Psoas muscle (tissue), 7 donors: ENCODE measurements at regions not wholly inside any gene's neighbourhood (a gene's known extent, or its start where the extent isn't known, plus 50 kb on each side); places are given as distances from the start of the nearest gene placed in this dataset.

ENCODE experiments used
- ATAC-seq, 4 donors: fragments of 200-7000 bp; cut with Tn5 transposase; one replicate each; pipeline ENCODE4 v1.9.1; 2020; ENCODE audit warnings: moderate library complexity in 3 of 4, mild to moderate bottlenecking in 2 of 4
- DNase-seq, 2 donors: peaks; one replicate each; pipeline ENCODE4 v3.0.0-alpha.2; 2020
- H3K27ac ChIP-seq: fragments of 200-600 bp; one replicate; pipeline ENCODE4 v1.8.0; 2022
- H3K27me3 ChIP-seq, 3 donors: fragments of 200-600 bp in 1 of 3; one replicate each; pipeline versions ENCODE4 v1.6.1 to v1.8.0; 2013 to 2022; ENCODE audit warnings: low read length in 2 of 3, mild to moderate bottlenecking in 2 of 3, moderate library complexity in 1 of 3; ENCODE audit not compliant: insufficient read depth in 3 of 3
- H3K36me3 ChIP-seq, 2 donors: fragments of 200-600 bp in 1 of 2; one replicate each; pipeline versions ENCODE4 v1.6.1 to v1.8.0; 2013 to 2022; ENCODE audit warnings: low read depth in 1 of 2, mild to moderate bottlenecking in 1 of 2, moderate library complexity in 1 of 2; ENCODE audit not compliant: insufficient read depth in 1 of 2
- H3K4me1 ChIP-seq: fragments of 200-600 bp; one replicate; pipeline ENCODE4 v1.8.0; 2022
- H3K4me3 ChIP-seq: fragments of 200-600 bp; one replicate; pipeline ENCODE4 v1.8.0; 2022; ENCODE audit warnings: mild to moderate bottlenecking
- H3K9me3 ChIP-seq: fragments of 200-600 bp; one replicate; pipeline ENCODE4 v1.8.0; 2022
- WGBS, 3 donors: extraction: QIAGEN DNeasy Blood & Tissue Kit; methylation state at CpG; one replicate each; pipeline versions ENCODE4 v1.1.6 to v1.1.7; 2013; 5-methylcytosine and 5-hydroxymethylcytosine counted together
- intact Hi-C, 2 donors: fragments of 100-400 bp; cut with DNase I; formaldehyde crosslinking; loops; one replicate each; pipeline versions ENCODE4 v1.11.0 to v1.14.2; 2022
- TF ChIP-seq, protein P1 (sequence below): fragments of 200-600 bp; IDR thresholded peaks from one replicate; pipeline ENCODE4 v1.8.0; 2022; ENCODE audit warnings: antibody characterized with exemption
- donor health status: healthy with polysubstance abuse.
- donor health status: DM: no; HTN: no; CAD: no; lungs with moderate emphysema.
- donor health status: Bipolar disorder and iron deficiency.
- donor health status: healthy.
- donor health status: DM: yes; HTN: yes; CAD: no.
- donor health status: DM: no; HTN: no; CAD: no.
- donor health status: DM: yes; HTN: yes; CAD: no.

DNA sequence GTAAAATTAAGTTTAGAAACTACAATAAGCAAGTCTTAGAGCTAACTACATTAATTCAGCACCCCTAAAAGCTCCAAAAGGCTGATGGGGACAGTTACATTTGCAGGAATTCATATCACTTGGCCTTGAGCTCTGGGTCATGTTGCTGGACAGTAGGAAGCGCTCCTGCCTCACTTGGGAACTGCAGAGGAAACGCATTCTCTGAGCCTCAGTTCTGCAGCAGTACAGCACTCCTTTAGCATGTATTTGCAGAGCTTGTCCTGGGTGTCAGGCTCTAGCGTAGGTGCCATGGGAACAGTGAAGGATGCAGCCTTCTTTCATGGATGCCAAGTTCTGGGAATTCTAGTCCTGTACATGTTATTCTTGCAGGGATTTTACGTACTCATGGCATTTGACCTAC, 710.4 kb downstream of the IRX1 start:
- ATAC-seq = no peak
- H3K4me1 ChIP-seq = no peaks in the 10 kb centered on the region
- H3K27ac ChIP-seq = no peak overlapping the region
- 75 to 84% (median 82%) methylated on average over 4 of the region's 4 CpGs for WGBS, 3 donors
- TF ChIP-seq, protein P1, sequence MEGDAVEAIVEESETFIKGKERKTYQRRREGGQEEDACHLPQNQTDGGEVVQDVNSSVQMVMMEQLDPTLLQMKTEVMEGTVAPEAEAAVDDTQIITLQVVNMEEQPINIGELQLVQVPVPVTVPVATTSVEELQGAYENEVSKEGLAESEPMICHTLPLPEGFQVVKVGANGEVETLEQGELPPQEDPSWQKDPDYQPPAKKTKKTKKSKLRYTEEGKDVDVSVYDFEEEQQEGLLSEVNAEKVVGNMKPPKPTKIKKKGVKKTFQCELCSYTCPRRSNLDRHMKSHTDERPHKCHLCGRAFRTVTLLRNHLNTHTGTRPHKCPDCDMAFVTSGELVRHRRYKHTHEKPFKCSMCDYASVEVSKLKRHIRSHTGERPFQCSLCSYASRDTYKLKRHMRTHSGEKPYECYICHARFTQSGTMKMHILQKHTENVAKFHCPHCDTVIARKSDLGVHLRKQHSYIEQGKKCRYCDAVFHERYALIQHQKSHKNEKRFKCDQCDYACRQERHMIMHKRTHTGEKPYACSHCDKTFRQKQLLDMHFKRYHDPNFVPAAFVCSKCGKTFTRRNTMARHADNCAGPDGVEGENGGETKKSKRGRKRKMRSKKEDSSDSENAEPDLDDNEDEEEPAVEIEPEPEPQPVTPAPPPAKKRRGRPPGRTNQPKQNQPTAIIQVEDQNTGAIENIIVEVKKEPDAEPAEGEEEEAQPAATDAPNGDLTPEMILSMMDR = no peak
- no peaks in the 10 kb centered on the region for H3K36me3 ChIP-seq
- DNase-seq = no peak
- H3K9me3 ChIP-seq = no peaks in the 10 kb centered on the region
- intact Hi-C loops = no loop called here
- H3K4me3 ChIP-seq = no peak overlapping the region
- peaks cover 0 to 3% (median 0%) of the 10 kb centered on the region in 3 donors for H3K27me3 ChIP-seq

DNA sequence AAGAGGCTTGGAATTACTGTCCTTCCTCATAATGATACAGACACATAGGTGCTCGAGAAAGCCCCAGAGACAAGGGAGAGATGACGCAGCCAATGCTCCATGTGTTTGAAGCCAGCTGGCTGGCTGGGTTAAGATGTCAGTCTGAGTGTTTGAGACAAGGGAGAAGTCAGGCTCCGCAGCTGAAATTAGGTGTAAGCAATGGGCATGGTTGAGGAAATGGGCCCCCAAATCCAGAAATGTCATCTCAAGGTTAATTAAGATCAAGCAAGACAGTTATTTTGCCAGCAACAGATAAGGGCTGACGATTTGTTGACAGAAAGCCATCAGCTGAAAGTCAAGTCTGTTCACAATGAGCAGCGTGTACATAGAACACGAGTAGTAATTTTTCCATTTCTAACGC, 713.4 kb downstream of the IRX1 start:
- H3K4me1 ChIP-seq = no peaks in the 10 kb centered on the region
- H3K27ac ChIP-seq = no peak overlapping the region
- no peak for DNase-seq
- no peak for ATAC-seq
- H3K4me3 ChIP-seq = no peak overlapping the region
- intact Hi-C loops = no loop called here
- no peaks in the 10 kb centered on the region for H3K9me3 ChIP-seq
- TF ChIP-seq, protein P1 = no peak
- no peaks in the 10 kb centered on the region for H3K36me3 ChIP-seq
- H3K27me3 ChIP-seq = peaks cover 0 to 3% (median 0%) of the 10 kb centered on the region in 3 donors
- 42 to 84% (median 80%) methylated on average over 7 of the region's 7 CpGs for WGBS, 3 donors

DNA sequence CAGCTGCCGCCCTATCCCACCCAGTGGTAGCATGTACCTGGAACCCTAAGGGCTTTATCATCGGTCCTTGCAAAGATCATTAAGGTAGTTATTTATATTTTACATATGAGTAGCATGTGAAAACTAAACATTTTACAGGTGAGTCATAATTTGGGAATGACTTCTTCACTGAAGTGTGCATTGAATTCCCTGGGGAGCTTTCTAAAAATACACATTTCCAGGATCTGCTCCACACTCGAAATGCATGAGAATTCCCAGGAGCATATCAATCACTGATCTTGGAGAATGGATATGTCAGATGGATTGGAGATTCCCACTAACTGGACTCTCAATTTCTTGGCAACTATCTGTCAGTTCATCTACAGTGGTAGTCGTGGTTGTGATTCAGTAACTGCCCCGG, 717.5 kb downstream of the IRX1 start:
- Histone ChIP-seq H3K27me3 (peaks cover 0 to 2% (median 0%) of the 10 kb centered on the region in 3 donors), H3K27ac (no peak overlapping the region), H3K36me3 (no peaks in the 10 kb centered on the region), H3K4me1 (no peaks in the 10 kb centered on the region), H3K9me3 (no peaks in the 10 kb centered on the region), H3K4me3 (no peak overlapping the region)
- 57 to 64% (median 59%) methylated on average over 5 of the region's 5 CpGs for WGBS, 3 donors
- intact Hi-C loops = no loop called here
- no peak for DNase-seq
- TF ChIP-seq, protein P1 = no peak
- no peak for ATAC-seq

DNA sequence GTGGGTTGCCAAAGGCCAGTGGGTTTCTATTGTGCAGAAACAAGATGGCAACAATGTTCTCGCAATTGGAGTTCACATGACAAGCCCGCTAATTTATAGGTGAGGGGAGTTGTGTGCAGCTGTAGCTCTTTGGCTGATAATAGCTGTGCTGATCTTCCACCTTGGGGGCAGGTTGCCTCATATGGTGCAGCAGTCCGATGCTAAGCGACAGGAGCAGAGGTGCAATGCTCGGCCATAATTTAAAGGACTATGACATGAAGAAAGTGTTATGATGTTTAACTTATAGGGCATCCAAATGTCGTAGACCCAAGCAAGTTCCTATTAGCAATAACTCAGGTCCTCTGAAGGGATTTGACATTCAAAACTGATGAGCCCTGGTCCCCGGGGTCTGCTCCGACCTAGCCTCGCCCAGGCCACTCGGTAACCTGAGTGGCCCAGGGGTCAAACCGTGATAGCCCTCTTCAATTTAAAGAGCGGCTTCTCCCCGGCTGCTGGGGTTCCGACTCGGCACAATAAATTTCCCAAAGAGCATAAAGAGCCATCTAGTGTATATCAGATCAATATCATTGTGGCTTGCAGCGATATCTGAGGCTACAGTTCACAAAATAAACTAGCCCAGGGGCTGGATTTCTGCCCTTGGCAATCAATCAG, 724.0 kb downstream of the IRX1 start:
- TF ChIP-seq, protein P1 = no peak
- intact Hi-C loops = no loop called here
- Histone ChIP-seq H3K27ac (no peak overlapping the region), H3K9me3 (no peaks in the 10 kb centered on the region), H3K27me3 (peaks cover 0 to 2% (median 0%) of the 10 kb centered on the region in 3 donors), H3K4me1 (no peaks in the 10 kb centered on the region), H3K36me3 (no peaks in the 10 kb centered on the region), H3K4me3 (no peak overlapping the region)
- ATAC-seq = no peak
- 53 to 64% (median 55%) methylated on average over 16 of the region's 16 CpGs for WGBS, 3 donors
- no peak for DNase-seq

DNA sequence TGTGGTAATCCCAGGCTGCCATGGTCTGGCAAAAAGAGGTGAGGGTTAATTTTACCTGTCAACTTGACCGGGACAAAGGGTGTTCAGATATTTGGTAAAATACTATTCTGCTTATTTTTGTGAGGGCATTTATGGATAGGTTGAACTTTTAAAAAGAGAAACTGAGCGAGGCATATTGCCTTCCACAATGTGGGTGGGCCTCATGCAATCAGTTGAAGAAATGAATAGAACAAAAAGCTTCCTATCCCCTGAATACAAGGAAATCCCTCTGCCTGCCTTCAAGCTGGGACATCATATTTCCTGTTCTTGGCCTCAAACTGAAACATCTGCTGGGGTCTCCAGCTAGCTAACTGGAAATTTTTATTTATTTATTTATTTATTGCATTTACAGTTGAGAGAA, 734.7 kb downstream of the IRX1 start:
- H3K27ac ChIP-seq = no peak overlapping the region
- ATAC-seq (no peak), DNase-seq (no peak)
- no peaks in the 10 kb centered on the region for H3K36me3 ChIP-seq
- intact Hi-C loops = no loop called here
- H3K27me3 ChIP-seq = no peaks in the 10 kb centered on the region
- H3K4me3 ChIP-seq = no peak overlapping the region
- WGBS, 3 donors = 79 to 90% (median 87%) methylated on average over 2 of the region's 2 CpGs
- no peaks in the 10 kb centered on the region for H3K4me1 ChIP-seq
- TF ChIP-seq, protein P1 = no peak
- H3K9me3 ChIP-seq = no peaks in the 10 kb centered on the region
